Heart right ventricle (tissue), 16 donors: ENCODE measurements at regions not wholly inside any gene's neighbourhood (a gene's known extent, or its start where the extent isn't known, plus 50 kb on each side); places are given as distances from the start of the nearest gene placed in this dataset.
A peak's percentile ranks its signal among the peaks of the same experiment; 100 is the strongest.

ENCODE experiments used
- ATAC-seq, 8 donors: fragments of 200-7000 bp; cut with Tn5 transposase; one replicate each; pipeline ENCODE4 v1.9.1; 2020; ENCODE audit warnings: mild to moderate bottlenecking in 8 of 8, moderate library complexity in 8 of 8, moderate number of reproducible peaks in 1 of 8
- DNase-seq, 2 donors: peaks; one replicate each; pipeline ENCODE4 v3.0.0-alpha.2; 2020
- H3K27ac ChIP-seq, 10 donors: fragments of 200-600 bp; sonication (generic) in 2 of 10; one replicate each; pipeline versions ENCODE4 v1.5.0 to v1.8.0; 2020 to 2022; ENCODE audit warnings: mild to moderate bottlenecking in 3 of 10
- H3K27me3 ChIP-seq, 7 donors: fragments of 200-600 bp; one replicate each; pipeline ENCODE4 v1.8.0; 2021 to 2022; ENCODE audit warnings: mild to moderate bottlenecking in 2 of 7
- H3K36me3 ChIP-seq, 9 donors: fragments of 200-600 bp; sonication (generic) in 1 of 9; one replicate each; pipeline versions ENCODE4 v1.5.0 to v1.8.0; 2020 to 2022; ENCODE audit warnings: mild to moderate bottlenecking in 2 of 9
- H3K4me1 ChIP-seq, 9 donors: fragments of 200-600 bp; sonication (generic) in 1 of 9; one replicate each; pipeline versions ENCODE4 v1.5.0 to v1.8.0; 2020 to 2022; ENCODE audit warnings: mild to moderate bottlenecking in 4 of 9
- H3K4me3 ChIP-seq, 10 donors: fragments of 200-600 bp; sonication (generic) in 2 of 10; one replicate each; pipeline versions ENCODE4 v1.5.0 to v1.8.0; 2020 to 2022; ENCODE audit warnings: mild to moderate bottlenecking in 7 of 10, moderate library complexity in 2 of 10
- H3K9me3 ChIP-seq, 11 donors: fragments of 200-600 bp in 10 of 11; sonication (generic) in 2 of 11; one replicate each; pipeline versions ENCODE4 v1.5.0 to v1.8.0; 2013 to 2022; ENCODE audit warnings: mild to moderate bottlenecking in 2 of 11, control low read depth in 1 of 11, moderate library complexity in 1 of 11
- WGBS, 2 donors: extraction: QIAGEN DNeasy Blood & Tissue Kit; methylation state at CpG; one replicate each; pipeline ENCODE4 v1.1.7; 2013; ENCODE audit warnings: inconsistent platforms in 1 of 2; 5-methylcytosine and 5-hydroxymethylcytosine counted together
- intact Hi-C, 10 donors: fragments of 100-400 bp; cut with DNase I; formaldehyde crosslinking; loops; one replicate each; pipeline versions ENCODE4 v1.11.1 to v1.14.2; 2022
- TF ChIP-seq, protein P1 (sequence below), 9 donors: fragments of 200-600 bp; sonication (generic) in 2 of 9; IDR thresholded peaks; one replicate each; pipeline versions ENCODE4 v1.5.0 to v1.8.0; 2021 to 2022; ENCODE audit warnings: antibody characterized with exemption in 9 of 9, mild to moderate bottlenecking in 5 of 9, moderate library complexity in 1 of 9
- donor health status: Arrhythmogenic right ventricular cardiomyopathy.
- donor health status: ischemic (EF 13 %, LVEDD 7.1; RV severe dilation, severe dysfunction).
- donor health status: healthy with polysubstance abuse.
- donor health status: DM: no; HTN: yes; CAD: no.
- donor health status: DM: no; HTN: no; CAD: no.
- donor health status: ischemic (EF 25% LVEDD 6.9; RV normal size, moderate dysfunction).
- donor health status: ischemic (EF 25% LVEDD 5.7; RV mildly dilated, moderate dysfunction).
- donor health status: healthy.
- donor health status: DM: yes; HTN: yes; CAD: no.
- donor health status: Ischemic cardiomyopathy.
- donor health status: ischemic (EF 35%, LVEDD 5.7; RV mildly dilated, moderate dysfunction).
- donor health status: nonischemic (EF 11% LVEDD 7.7; RV severe dilation, severe dysfunction).
- donor health status: DM: yes; HTN: yes; CAD: no.
- donor health status: PGD.
- donor health status: ischemic (EF 29% LVEDD 5.4; RV normal size, mild dysfunction).
- donor health status: nonischemic (EF 23%, LVEDD 6.1; RV moderate dilation, normal function).

DNA sequence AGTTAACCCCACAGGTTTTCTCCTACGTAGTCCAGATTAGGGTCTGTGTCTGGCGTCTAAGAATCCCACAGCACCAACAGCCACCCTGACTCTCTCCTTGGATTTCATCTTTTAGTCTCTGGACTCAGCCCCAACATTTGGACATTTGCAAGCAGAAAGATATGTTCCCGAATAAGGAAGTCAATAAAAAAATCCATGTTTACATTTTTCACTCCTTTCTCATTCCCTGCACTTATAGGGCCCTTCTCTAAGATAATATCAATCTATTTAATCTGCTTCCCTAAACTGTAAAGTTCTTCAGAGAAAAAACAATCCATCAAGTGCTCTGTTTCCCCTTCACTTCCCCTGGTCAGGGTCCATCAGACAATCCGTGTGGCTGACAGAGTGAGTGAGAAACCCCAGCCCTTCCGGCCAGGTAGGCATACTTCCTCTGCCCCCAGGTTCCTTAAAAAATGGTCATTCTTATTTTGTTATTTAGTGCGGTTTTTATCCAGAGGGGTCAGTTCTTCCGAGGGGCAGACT lies 105.9 kb upstream of the CDC42BPA start:
- Histone ChIP-seq H3K27me3 (no peaks in the 10 kb centered on the region), H3K27ac (no peak overlapping the region), H3K9me3 (peaks cover 0 to 3% (median 0%) of the 10 kb centered on the region in 11 donors), H3K4me3 (no peak overlapping the region), H3K4me1 (peaks cover 0 to 13% (median 7%) of the 10 kb centered on the region in 9 donors), H3K36me3 (no peaks in the 10 kb centered on the region)
- ATAC-seq (no peak), DNase-seq (no peak)
- 81 to 88% methylated on average over 7 of the region's 7 CpGs for WGBS, 2 donors
- intact Hi-C loops: no loop called here
- TF ChIP-seq, protein P1, sequence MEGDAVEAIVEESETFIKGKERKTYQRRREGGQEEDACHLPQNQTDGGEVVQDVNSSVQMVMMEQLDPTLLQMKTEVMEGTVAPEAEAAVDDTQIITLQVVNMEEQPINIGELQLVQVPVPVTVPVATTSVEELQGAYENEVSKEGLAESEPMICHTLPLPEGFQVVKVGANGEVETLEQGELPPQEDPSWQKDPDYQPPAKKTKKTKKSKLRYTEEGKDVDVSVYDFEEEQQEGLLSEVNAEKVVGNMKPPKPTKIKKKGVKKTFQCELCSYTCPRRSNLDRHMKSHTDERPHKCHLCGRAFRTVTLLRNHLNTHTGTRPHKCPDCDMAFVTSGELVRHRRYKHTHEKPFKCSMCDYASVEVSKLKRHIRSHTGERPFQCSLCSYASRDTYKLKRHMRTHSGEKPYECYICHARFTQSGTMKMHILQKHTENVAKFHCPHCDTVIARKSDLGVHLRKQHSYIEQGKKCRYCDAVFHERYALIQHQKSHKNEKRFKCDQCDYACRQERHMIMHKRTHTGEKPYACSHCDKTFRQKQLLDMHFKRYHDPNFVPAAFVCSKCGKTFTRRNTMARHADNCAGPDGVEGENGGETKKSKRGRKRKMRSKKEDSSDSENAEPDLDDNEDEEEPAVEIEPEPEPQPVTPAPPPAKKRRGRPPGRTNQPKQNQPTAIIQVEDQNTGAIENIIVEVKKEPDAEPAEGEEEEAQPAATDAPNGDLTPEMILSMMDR (IDR thresholded peaks at IDR 0.05): no peak

DNA sequence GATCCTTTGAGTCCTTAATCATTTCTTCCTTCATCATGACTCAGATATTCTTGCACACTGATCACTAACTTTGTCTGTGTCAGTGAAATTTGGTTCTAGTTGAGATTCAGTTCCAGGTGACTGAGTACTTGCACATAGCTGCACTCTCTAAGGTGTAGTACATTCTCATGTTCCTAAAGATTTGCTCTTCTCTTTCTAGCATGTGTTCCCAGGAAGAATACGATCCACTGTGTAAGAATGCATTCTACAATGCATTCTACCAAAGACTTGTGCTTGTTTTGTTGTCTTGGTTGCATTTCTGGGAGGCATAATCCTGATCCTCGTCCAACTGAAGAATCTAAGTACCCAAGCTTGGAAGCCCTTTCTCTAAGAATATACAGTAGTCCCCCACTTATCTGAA lies 104.3 kb upstream of the CDC42BPA start:
- H3K36me3 ChIP-seq: no peaks in the 10 kb centered on the region
- H3K27ac ChIP-seq: no peak overlapping the region
- no peak for ATAC-seq
- H3K4me1 ChIP-seq: peaks cover 0 to 15% (median 7%) of the 10 kb centered on the region in 9 donors
- WGBS, 2 donors: 88 to 95% methylated on average over 2 of the region's 2 CpGs
- no peak for DNase-seq
- intact Hi-C loops: no loop called here
- H3K4me3 ChIP-seq: no peak overlapping the region
- TF ChIP-seq, protein P1 (IDR thresholded peaks at IDR 0.05): no peak
- peaks cover 0 to 3% (median 0%) of the 10 kb centered on the region in 11 donors for H3K9me3 ChIP-seq
- no peaks in the 10 kb centered on the region for H3K27me3 ChIP-seq

DNA sequence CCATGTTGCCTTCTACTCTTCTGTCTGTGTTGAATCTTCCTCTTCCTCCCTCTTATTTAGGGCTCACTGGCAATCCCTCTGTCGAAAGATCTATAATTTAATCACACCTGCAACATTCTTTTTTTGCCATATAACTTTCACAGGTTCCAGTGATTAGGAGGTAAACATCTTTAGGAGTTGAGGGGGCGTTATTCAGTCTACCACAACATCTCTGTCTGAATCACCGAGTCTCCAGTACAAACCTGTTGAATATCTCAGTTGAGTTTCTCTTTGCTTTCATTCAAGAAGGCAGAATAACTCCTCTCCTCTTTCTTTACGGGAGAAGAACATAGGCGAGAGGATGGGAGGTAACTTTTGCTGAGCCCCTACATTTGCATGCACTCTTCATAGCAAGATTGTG lies 101.9 kb upstream of the CDC42BPA start:
- DNase-seq (no peak), ATAC-seq (no peak)
- TF ChIP-seq, protein P1 (IDR thresholded peaks at IDR 0.05): no peak
- WGBS, 2 donors: 92 to 95% methylated on average over 5 of the region's 5 CpGs
- Histone ChIP-seq H3K27ac (no peak overlapping the region), H3K9me3 (no peaks in the 10 kb centered on the region), H3K27me3 (no peaks in the 10 kb centered on the region), H3K36me3 (no peaks in the 10 kb centered on the region), H3K4me3 (no peak overlapping the region), H3K4me1 (peaks cover 0 to 25% (median 7%) of the 10 kb centered on the region in 9 donors)
- intact Hi-C loops: no loop called here

DNA sequence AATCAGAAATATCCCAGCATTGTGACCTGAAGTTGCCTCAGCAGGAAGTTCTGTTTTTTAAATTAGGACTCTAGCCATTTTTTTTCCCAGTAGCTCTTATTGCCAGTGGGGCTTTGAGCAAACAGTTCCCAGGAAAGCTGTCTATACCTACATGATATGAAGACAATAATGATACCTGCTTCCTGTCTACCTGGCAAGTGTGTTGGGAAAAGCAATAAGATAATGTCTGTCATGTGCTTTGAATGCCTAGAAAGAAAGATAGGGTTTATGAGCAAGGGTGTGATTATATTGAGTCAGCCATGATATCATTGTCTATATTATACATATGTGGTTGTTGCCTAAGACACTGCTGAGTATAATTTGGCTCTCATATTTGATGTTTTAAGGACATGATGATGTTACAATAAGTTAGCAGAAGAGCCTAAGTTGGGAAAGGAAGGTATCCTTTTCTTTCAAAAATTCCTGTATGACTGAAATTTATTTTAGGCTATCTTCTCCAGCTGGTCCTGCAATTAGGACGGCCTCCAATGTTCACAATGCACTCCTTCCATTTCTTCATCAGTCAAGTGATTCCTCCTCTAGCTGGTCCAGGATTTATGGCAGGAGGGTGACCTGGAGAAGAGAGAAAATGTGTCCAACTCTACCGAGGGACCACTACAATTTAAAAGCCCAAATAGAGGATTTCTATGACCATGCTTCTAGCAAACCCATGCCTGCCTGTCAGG lies 99.6 kb upstream of the CDC42BPA start:
- TF ChIP-seq, protein P1 (IDR thresholded peaks at IDR 0.05): no peak
- WGBS, 2 donors: 61 to 66% methylated on average over 2 of the region's 2 CpGs
- ATAC-seq: peak in 4 of 8 donors; percentile 7 to 78 (median 44)
- no peaks in the 10 kb centered on the region for H3K9me3 ChIP-seq
- DNase-seq: no peak
- no peaks in the 10 kb centered on the region for H3K36me3 ChIP-seq
- H3K4me3 ChIP-seq: no peak overlapping the region
- H3K27me3 ChIP-seq: no peaks in the 10 kb centered on the region
- intact Hi-C loops: loop anchor here in 3 of 10 donors (5.0 to 10.0 kb wide), 3 partner anchors 51 to 61 kb away; no protein-coding TSS in a partner anchor
- peak overlapping the region in 5 of 10 donors; percentile 30 to 57 (median 45) for H3K27ac ChIP-seq
- H3K4me1 ChIP-seq: peaks cover 0 to 28% (median 7%) of the 10 kb centered on the region in 9 donors
